ENCODE measurements at regions not wholly inside any gene's neighbourhood (a gene's known extent, or its start where the extent isn't known, plus 50 kb on each side); places are given as distances from the start of the nearest gene placed in this dataset.

DNA sequence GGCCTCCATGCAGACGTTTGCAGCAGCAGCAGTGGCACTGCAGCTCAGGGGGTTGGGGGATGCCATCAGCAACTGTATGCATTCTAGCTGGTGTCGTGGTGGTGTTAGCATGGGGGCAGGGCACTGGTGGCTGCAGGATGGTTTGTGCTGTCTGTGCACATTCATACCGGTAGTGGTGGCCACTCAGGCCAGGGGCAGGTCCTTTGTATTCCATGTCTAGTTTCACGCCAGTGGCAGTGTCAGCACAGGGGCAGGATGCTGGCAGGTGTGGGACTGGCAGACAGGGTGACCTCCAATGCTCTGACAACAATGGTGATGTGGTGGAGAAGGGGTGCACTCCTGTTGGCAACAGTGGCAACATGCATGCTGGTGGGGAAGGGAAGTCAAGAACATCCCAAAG lies 194.2 kb upstream of the LRRC7 start:
- WGBS (ENCODE audit: insufficient coverage): 89% methylated on average over 4 of the region's 4 CpGs
- Histone ChIP-seq H3K4me1 (ENCODE audit: control insufficient read depth, insufficient read depth, low read length) (no peaks in the 10 kb centered on the region), H3K36me3 (ENCODE audit: control insufficient read depth, insufficient read depth, low read length) (no peaks in the 10 kb centered on the region), H3K4me3 (ENCODE audit: low read depth, low read length) (no peak overlapping the region), H3K9me3 (ENCODE audit: control insufficient read depth, insufficient read depth, low read length) (no peaks in the 10 kb centered on the region), H3K27ac (ENCODE audit: low read depth, low read length) (no peak overlapping the region), H3K27me3 (ENCODE audit: control insufficient read depth, insufficient read depth, low read length) (no peaks in the 10 kb centered on the region)
- no peak for DNase-seq (ENCODE audit: low read depth in 4 of 6, low spot score in 6 of 6)

DNA sequence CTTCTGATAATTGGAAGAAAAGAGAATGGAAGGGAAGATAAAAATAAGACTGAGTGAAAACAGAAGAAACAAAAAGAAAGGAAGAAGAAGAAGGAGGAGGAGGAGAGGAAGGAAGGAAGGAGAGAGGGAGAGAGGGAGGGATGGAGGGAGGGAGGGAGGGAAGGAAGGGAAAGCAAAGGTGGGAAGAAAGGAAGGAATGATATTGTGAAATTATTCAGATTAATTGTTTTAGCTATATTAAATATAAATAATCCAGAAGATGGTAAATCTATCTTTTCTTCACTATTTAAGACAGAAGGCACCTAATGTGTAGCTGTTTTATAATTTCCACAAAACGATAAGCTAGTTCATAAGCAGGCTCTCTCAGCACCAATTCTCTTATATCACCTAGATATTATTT lies 191.3 kb upstream of the LRRC7 start:
- Histone ChIP-seq H3K27me3 (ENCODE audit: control insufficient read depth, insufficient read depth, low read length) (no peaks in the 10 kb centered on the region), H3K27ac (ENCODE audit: low read depth, low read length) (no peak overlapping the region), H3K4me3 (ENCODE audit: low read depth, low read length) (no peak overlapping the region), H3K36me3 (ENCODE audit: control insufficient read depth, insufficient read depth, low read length) (no peaks in the 10 kb centered on the region), H3K9me3 (ENCODE audit: control insufficient read depth, insufficient read depth, low read length) (no peaks in the 10 kb centered on the region), H3K4me1 (ENCODE audit: control insufficient read depth, insufficient read depth, low read length) (no peaks in the 10 kb centered on the region)
- no CpG with 5 or more reads among the region's 1 CpG for WGBS (ENCODE audit: insufficient coverage)
- DNase-seq (ENCODE audit: low read depth in 4 of 6, low spot score in 6 of 6): no peak

DNA sequence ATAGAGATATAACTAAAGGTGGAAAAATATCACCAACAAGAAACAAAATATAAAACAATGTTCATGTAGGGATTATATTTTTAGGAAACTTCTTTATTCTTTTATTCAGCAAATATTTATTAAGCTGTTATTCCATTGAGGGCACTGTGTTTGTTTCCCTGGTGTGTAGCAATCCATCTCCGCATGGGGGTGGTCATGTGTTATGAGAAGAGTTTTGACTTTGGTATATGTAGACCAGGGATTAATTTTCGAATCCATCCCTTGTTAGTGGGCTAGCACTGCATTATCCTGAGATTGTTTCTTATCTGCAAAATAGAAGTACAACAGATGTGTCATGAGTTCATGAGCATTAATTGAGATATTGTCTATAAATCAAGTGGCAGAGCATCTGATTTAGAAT lies 190.2 kb upstream of the LRRC7 start:
- Histone ChIP-seq H3K27me3 (ENCODE audit: control insufficient read depth, insufficient read depth, low read length) (no peaks in the 10 kb centered on the region), H3K4me1 (ENCODE audit: control insufficient read depth, insufficient read depth, low read length) (no peaks in the 10 kb centered on the region), H3K36me3 (ENCODE audit: control insufficient read depth, insufficient read depth, low read length) (no peaks in the 10 kb centered on the region), H3K9me3 (ENCODE audit: control insufficient read depth, insufficient read depth, low read length) (no peaks in the 10 kb centered on the region), H3K27ac (ENCODE audit: low read depth, low read length) (no peak overlapping the region), H3K4me3 (ENCODE audit: low read depth, low read length) (no peak overlapping the region)
- DNase-seq (ENCODE audit: low read depth in 4 of 6, low spot score in 6 of 6): no peak
- WGBS (ENCODE audit: insufficient coverage): no CpG with 5 or more reads among the region's 2 CpGs

DNA sequence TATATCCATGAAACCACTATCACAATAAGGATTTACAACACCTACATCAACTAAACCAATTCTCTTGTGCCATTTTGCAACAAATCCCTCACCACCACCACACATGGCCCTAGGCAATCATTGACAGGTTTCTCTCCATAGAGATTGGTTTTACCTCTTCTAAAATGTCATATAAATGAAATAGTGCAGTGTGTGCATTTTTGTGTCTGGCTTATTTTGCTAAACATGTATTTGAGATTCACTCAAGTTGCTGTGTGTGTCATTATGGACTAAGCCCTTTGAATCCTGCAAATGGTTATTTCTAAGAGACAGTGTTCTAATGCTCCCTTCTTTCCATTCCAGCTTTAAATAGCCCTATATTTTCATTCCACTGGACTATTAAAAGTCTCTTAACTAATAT lies 179.7 kb upstream of the LRRC7 start:
- Histone ChIP-seq H3K4me1 (ENCODE audit: control insufficient read depth, insufficient read depth, low read length) (no peaks in the 10 kb centered on the region), H3K27me3 (ENCODE audit: control insufficient read depth, insufficient read depth, low read length) (no peaks in the 10 kb centered on the region), H3K36me3 (ENCODE audit: control insufficient read depth, insufficient read depth, low read length) (no peaks in the 10 kb centered on the region), H3K27ac (ENCODE audit: low read depth, low read length) (no peak overlapping the region), H3K4me3 (ENCODE audit: low read depth, low read length) (no peak overlapping the region), H3K9me3 (ENCODE audit: control insufficient read depth, insufficient read depth, low read length) (no peaks in the 10 kb centered on the region)
- no peak for DNase-seq (ENCODE audit: low read depth in 4 of 6, low spot score in 6 of 6)

DNA sequence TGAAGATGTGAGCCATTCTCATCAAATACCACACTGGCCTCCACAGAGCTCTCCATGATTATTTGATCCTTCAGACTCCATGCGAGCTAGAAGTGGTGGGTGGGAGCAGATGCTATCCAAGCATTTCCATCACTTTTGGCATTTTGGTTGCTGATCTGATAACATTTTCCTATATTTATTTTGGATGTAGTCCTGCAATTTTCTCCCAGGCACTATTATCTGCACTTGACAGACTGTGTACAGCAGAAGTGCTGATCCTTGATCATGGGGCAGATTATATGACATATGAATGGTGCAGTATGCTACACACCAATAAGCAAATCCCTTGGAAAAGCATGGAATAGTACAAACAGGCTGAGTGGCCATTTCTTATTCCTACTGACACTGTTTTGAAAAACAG lies 167.6 kb upstream of the LRRC7 start:
- Histone ChIP-seq H3K27ac (ENCODE audit: low read depth, low read length) (no peak overlapping the region), H3K27me3 (ENCODE audit: control insufficient read depth, insufficient read depth, low read length) (no peaks in the 10 kb centered on the region), H3K4me1 (ENCODE audit: control insufficient read depth, insufficient read depth, low read length) (no peaks in the 10 kb centered on the region), H3K36me3 (ENCODE audit: control insufficient read depth, insufficient read depth, low read length) (no peaks in the 10 kb centered on the region), H3K4me3 (ENCODE audit: low read depth, low read length) (no peak overlapping the region), H3K9me3 (ENCODE audit: control insufficient read depth, insufficient read depth, low read length) (no peaks in the 10 kb centered on the region)
- WGBS (ENCODE audit: insufficient coverage): no CpG with 5 or more reads among the region's 1 CpG
- no peak for DNase-seq (ENCODE audit: low read depth in 4 of 6, low spot score in 6 of 6)

DNA sequence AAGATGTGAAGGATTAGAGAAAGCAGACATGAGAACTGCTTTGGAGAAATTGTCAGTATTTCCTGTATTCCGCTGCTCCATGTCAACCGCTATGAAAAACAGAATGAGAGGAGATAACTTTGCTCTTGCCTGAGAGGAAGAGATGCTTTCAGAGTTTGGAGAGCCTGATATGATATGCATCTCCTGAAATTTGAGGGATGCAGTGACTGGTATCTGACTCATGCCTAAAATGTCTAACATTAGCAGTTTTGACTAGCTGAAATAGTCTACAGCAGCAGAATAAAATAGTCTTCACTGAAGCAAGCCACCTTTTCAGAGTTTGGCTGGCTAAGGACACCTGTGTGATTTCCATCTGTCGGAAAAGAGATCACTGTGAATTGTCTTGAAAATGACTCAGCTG lies 165.8 kb upstream of the LRRC7 start:
- Histone ChIP-seq H3K36me3 (ENCODE audit: control insufficient read depth, insufficient read depth, low read length) (no peaks in the 10 kb centered on the region), H3K9me3 (ENCODE audit: control insufficient read depth, insufficient read depth, low read length) (no peaks in the 10 kb centered on the region), H3K4me1 (ENCODE audit: control insufficient read depth, insufficient read depth, low read length) (no peaks in the 10 kb centered on the region), H3K27me3 (ENCODE audit: control insufficient read depth, insufficient read depth, low read length) (no peaks in the 10 kb centered on the region), H3K27ac (ENCODE audit: low read depth, low read length) (no peak overlapping the region), H3K4me3 (ENCODE audit: low read depth, low read length) (no peak overlapping the region)
- no peak for DNase-seq (ENCODE audit: low read depth in 4 of 6, low spot score in 6 of 6)
- 100% methylated on average over 3 of the region's 3 CpGs for WGBS (ENCODE audit: insufficient coverage)

DNA sequence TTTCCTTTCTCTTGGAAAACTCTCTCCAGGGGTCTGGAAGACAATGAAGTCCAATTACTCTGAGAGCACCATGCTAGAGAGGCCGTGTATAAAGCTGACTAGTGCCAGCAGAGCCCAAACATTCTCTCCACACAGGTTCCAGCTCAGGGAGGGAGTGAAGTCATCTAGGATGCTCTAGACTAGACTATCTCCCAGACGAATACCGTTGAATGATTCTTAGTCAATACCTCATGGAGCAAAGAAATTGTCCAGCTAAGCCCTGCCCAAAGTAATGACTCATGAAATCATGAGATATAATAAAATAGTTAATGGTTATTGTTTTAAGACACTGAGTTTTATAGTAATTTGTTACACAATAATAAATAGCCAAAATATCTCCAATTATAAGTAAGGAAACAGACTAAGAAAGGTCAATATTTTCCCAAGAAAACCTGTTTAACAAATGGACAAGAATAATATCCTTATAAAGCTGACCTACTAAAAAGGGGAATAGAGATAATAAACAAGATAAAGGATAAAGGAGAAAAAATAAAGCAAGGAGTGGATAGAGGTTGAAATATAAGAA lies 163.9 kb upstream of the LRRC7 start:
- no peak for DNase-seq (ENCODE audit: low read depth in 4 of 6, low spot score in 6 of 6)
- no peak overlapping the region for H3K27ac ChIP-seq (ENCODE audit: low read depth, low read length)
- H3K27me3 ChIP-seq (ENCODE audit: control insufficient read depth, insufficient read depth, low read length): no peaks in the 10 kb centered on the region
- H3K36me3 ChIP-seq (ENCODE audit: control insufficient read depth, insufficient read depth, low read length): no peaks in the 10 kb centered on the region
- no CpG with 5 or more reads among the region's 3 CpGs for WGBS (ENCODE audit: insufficient coverage)
- no peaks in the 10 kb centered on the region for H3K9me3 ChIP-seq (ENCODE audit: control insufficient read depth, insufficient read depth, low read length)
- no peak overlapping the region for H3K4me3 ChIP-seq (ENCODE audit: low read depth, low read length)
- no peaks in the 10 kb centered on the region for H3K4me1 ChIP-seq (ENCODE audit: control insufficient read depth, insufficient read depth, low read length)

DNA sequence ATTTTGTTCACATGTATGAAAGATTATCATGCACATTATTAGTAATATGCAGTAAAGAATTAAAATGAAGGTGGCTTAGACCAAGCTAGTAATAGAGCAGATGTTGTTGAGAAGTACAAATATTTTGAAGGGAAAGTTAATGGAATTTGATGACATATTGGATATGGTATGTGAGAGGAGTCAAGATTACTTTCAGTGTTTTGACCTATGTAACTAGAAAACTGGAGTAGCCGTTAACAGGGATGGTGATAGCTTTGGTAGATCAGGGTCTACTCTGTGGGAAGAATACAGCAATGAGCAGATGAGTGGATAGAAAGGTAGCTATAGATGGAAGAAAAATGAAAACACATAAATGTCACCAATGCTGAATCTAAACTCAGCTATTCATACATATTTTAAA lies 163.2 kb upstream of the LRRC7 start:
- Histone ChIP-seq H3K36me3 (ENCODE audit: control insufficient read depth, insufficient read depth, low read length) (no peaks in the 10 kb centered on the region), H3K27me3 (ENCODE audit: control insufficient read depth, insufficient read depth, low read length) (no peaks in the 10 kb centered on the region), H3K4me3 (ENCODE audit: low read depth, low read length) (no peak overlapping the region), H3K4me1 (ENCODE audit: control insufficient read depth, insufficient read depth, low read length) (no peaks in the 10 kb centered on the region), H3K27ac (ENCODE audit: low read depth, low read length) (no peak overlapping the region), H3K9me3 (ENCODE audit: control insufficient read depth, insufficient read depth, low read length) (no peaks in the 10 kb centered on the region)
- no peak for DNase-seq (ENCODE audit: low read depth in 4 of 6, low spot score in 6 of 6)
- WGBS (ENCODE audit: insufficient coverage): 100% methylated on average over 1 of the region's 1 CpG

DNA sequence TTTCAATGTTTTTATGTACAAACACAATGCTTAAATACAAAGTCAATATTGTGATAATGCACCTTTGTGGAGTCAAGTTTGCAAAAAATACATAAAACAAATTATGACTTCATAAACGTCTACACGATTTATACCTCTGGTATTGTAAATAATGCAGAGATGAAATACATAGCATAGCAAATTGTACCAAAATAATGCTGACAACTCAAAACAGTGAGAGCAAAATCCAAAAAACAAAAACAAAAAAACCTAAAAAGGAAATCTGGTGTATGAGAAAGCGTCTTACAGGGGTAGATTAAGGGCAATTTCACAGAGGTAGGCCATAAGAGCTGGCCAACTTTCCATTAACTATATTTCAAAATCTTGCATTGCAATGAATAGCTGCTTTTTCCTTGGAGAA lies 161.5 kb upstream of the LRRC7 start:
- no peak overlapping the region for H3K4me3 ChIP-seq (ENCODE audit: low read depth, low read length)
- no peak for DNase-seq (ENCODE audit: low read depth in 4 of 6, low spot score in 6 of 6)
- H3K36me3 ChIP-seq (ENCODE audit: control insufficient read depth, insufficient read depth, low read length): no peaks in the 10 kb centered on the region
- H3K27ac ChIP-seq (ENCODE audit: low read depth, low read length): no peak overlapping the region
- H3K27me3 ChIP-seq (ENCODE audit: control insufficient read depth, insufficient read depth, low read length): no peaks in the 10 kb centered on the region
- H3K4me1 ChIP-seq (ENCODE audit: control insufficient read depth, insufficient read depth, low read length): no peaks in the 10 kb centered on the region
- no CpG with 5 or more reads among the region's 3 CpGs for WGBS (ENCODE audit: insufficient coverage)
- H3K9me3 ChIP-seq (ENCODE audit: control insufficient read depth, insufficient read depth, low read length): no peaks in the 10 kb centered on the region

DNA sequence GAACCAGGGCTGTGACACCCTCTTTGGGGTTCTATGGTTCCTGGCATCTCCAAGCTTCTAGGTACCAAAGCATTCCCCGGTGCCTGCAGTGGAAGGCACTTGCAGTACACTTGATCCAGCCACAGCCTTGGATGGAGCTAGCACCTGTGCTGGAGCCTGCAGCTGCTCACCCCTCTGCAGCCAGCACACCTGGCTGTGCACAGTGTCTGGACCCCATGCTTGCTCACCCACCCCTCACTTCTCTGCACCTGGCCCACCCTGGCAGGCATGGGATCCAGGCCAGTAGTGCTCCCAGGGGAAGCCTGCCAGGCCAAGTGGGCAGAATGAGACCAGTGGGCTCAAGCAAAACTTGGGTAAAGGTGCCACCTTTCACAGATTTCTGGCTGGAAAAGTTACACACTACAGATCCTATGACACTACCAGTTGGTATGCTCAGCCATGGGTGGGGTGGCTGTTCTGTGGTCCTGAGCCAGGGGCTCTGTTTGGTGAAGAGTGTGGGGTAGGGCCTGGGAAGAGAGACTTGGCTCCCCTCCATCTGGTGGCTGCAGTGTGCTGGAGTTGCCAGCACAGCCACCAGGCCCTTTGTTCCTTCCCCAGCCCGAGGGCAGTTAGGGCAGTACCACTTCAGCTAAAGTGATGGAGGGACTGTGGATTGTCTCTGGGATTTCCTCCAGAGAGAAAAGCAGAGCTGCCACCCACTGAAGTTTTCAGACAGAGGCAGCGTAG lies 157.8 kb upstream of the LRRC7 start:
- no peaks in the 10 kb centered on the region for H3K36me3 ChIP-seq (ENCODE audit: control insufficient read depth, insufficient read depth, low read length)
- no peak for DNase-seq (ENCODE audit: low read depth in 4 of 6, low spot score in 6 of 6)
- H3K4me1 ChIP-seq (ENCODE audit: control insufficient read depth, insufficient read depth, low read length): no peaks in the 10 kb centered on the region
- 75% methylated on average over 3 of the region's 3 CpGs for WGBS (ENCODE audit: insufficient coverage)
- no peaks in the 10 kb centered on the region for H3K27me3 ChIP-seq (ENCODE audit: control insufficient read depth, insufficient read depth, low read length)
- H3K9me3 ChIP-seq (ENCODE audit: control insufficient read depth, insufficient read depth, low read length): no peaks in the 10 kb centered on the region
- H3K27ac ChIP-seq (ENCODE audit: low read depth, low read length): no peak overlapping the region
- no peak overlapping the region for H3K4me3 ChIP-seq (ENCODE audit: low read depth, low read length)
